ENCODE measurements at regions not wholly inside any gene's neighbourhood (a gene's known extent, or its start where the extent isn't known, plus 50 kb on each side); places are given as distances from the start of the nearest gene placed in this dataset.

GRCh38 chr11:23976426-23976825 lies 520.4 kb upstream of the LUZP2 start:
- no peaks in the 10 kb centered on the region for H3K79me2 ChIP-seq (ENCODE audit: control insufficient read depth, insufficient read depth, low read length)
- H4K20me1 ChIP-seq (ENCODE audit: control insufficient read depth, extremely low read depth, insufficient read depth, low read length), result no peaks in the 10 kb centered on the region
- no peaks in the 10 kb centered on the region for H3K36me3 ChIP-seq (ENCODE audit: control insufficient read depth, insufficient read depth, low read length)
- no peak for TF ChIP-seq EZH2 (IDR thresholded peaks at IDR 0.05; ENCODE audit: low read length, missing control alignments)
- TF ChIP-seq, protein P1, sequence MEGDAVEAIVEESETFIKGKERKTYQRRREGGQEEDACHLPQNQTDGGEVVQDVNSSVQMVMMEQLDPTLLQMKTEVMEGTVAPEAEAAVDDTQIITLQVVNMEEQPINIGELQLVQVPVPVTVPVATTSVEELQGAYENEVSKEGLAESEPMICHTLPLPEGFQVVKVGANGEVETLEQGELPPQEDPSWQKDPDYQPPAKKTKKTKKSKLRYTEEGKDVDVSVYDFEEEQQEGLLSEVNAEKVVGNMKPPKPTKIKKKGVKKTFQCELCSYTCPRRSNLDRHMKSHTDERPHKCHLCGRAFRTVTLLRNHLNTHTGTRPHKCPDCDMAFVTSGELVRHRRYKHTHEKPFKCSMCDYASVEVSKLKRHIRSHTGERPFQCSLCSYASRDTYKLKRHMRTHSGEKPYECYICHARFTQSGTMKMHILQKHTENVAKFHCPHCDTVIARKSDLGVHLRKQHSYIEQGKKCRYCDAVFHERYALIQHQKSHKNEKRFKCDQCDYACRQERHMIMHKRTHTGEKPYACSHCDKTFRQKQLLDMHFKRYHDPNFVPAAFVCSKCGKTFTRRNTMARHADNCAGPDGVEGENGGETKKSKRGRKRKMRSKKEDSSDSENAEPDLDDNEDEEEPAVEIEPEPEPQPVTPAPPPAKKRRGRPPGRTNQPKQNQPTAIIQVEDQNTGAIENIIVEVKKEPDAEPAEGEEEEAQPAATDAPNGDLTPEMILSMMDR (conservative IDR thresholded peaks at IDR 0.05 in 1 of 2, IDR thresholded peaks at IDR 0.05 in 1 of 2; ENCODE audit: low read depth in 1 of 2, low read length in 2 of 2), result no peak
- peak overlapping the region; percentile 11 for H3K27ac ChIP-seq (ENCODE audit: insufficient read depth, low read length)
- H3K27me3 ChIP-seq (ENCODE audit: control insufficient read depth, insufficient read depth, low read length), result no peaks in the 10 kb centered on the region
- H3K9me3 ChIP-seq (ENCODE audit: control insufficient read depth, insufficient read depth, low read depth, low read length), result no peaks in the 10 kb centered on the region
- peak in 1 of 2 donors; percentile 48 for DNase-seq (ENCODE audit: low read depth in 2 of 2)
- no peaks in the 10 kb centered on the region for H3K4me1 ChIP-seq (ENCODE audit: control insufficient read depth, extremely low read depth, insufficient read depth, low read length)
- H3K4me2 ChIP-seq (ENCODE audit: extremely low read depth, insufficient read depth, low read length), result peak overlapping the region; percentile 11
- no peak overlapping the region for H3K4me3 ChIP-seq (replicated peaks in 1 of 4; ENCODE audit: control extremely low read depth in 1 of 4, insufficient read depth in 1 of 4, low read depth in 3 of 4, low read length in 4 of 4)
- no peak overlapping the region for H3K9ac ChIP-seq (ENCODE audit: insufficient read depth, low read length)
- H2AFZ ChIP-seq (ENCODE audit: low read length), result no peak overlapping the region

DNA sequence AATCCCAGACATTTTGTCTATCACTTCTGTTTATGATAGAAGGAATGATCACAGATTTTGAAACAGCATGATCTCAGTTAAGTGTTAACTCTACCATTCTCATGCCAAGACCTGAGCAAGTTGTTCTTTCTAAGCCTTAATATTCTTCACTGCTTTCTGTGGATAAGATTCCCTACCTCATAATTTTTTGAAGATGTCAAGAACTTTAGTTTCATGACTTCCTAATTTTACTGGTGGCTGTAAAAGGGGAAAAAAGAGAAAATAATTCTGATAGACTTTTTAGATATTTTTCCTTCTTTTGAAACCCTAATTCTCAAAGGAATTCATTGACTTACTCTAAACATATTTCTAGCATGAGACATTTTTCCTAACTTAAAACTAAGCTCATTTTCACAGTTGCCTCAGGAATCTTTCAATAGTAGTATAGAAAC lies 520.0 kb upstream of the LUZP2 start:
- peak overlapping the region; percentile 11 for H3K27ac ChIP-seq (ENCODE audit: insufficient read depth, low read length)
- no peak overlapping the region for H3K4me3 ChIP-seq (replicated peaks in 1 of 4; ENCODE audit: control extremely low read depth in 1 of 4, insufficient read depth in 1 of 4, low read depth in 3 of 4, low read length in 4 of 4)
- H2AFZ ChIP-seq (ENCODE audit: low read length), result no peak overlapping the region

GRCh38 chr11:23988381-23989006 lies 508.4 kb upstream of the LUZP2 start:
- H3K27me3 ChIP-seq (ENCODE audit: control insufficient read depth, insufficient read depth, low read length), result no peaks in the 10 kb centered on the region
- H3K4me3 ChIP-seq (replicated peaks in 1 of 4; ENCODE audit: control extremely low read depth in 1 of 4, insufficient read depth in 1 of 4, low read depth in 3 of 4, low read length in 4 of 4), result no peak overlapping the region
- H3K79me2 ChIP-seq (ENCODE audit: control insufficient read depth, insufficient read depth, low read length), result no peaks in the 10 kb centered on the region
- no peaks in the 10 kb centered on the region for H3K9me3 ChIP-seq (ENCODE audit: control insufficient read depth, insufficient read depth, low read depth, low read length)
- H3K27ac ChIP-seq (ENCODE audit: insufficient read depth, low read length), result no peak overlapping the region
- DNase-seq (ENCODE audit: low read depth in 2 of 2), result peak; percentile 41 to 91
- no peak overlapping the region for H2AFZ ChIP-seq (ENCODE audit: low read length)
- no peak overlapping the region for H3K4me2 ChIP-seq (ENCODE audit: extremely low read depth, insufficient read depth, low read length)
- no peaks in the 10 kb centered on the region for H3K36me3 ChIP-seq (ENCODE audit: control insufficient read depth, insufficient read depth, low read length)
- TF ChIP-seq, protein P1 (conservative IDR thresholded peaks at IDR 0.05 in 1 of 2, IDR thresholded peaks at IDR 0.05 in 1 of 2; ENCODE audit: low read depth in 1 of 2, low read length in 2 of 2), result no peak
- no peak for TF ChIP-seq EZH2 (IDR thresholded peaks at IDR 0.05; ENCODE audit: low read length, missing control alignments)
- H3K4me1 ChIP-seq (ENCODE audit: control insufficient read depth, extremely low read depth, insufficient read depth, low read length), result peaks cover 6% of the 10 kb centered on the region
- H4K20me1 ChIP-seq (ENCODE audit: control insufficient read depth, extremely low read depth, insufficient read depth, low read length), result no peaks in the 10 kb centered on the region
- H3K9ac ChIP-seq (ENCODE audit: insufficient read depth, low read length), result no peak overlapping the region

More for the DNA sequence above, 520.0 kb upstream of the LUZP2 start:
- peak; percentile 64 to 73 for DNase-seq (ENCODE audit: low read depth in 2 of 2)
- no peaks in the 10 kb centered on the region for H3K4me1 ChIP-seq (ENCODE audit: control insufficient read depth, extremely low read depth, insufficient read depth, low read length)
- H3K79me2 ChIP-seq (ENCODE audit: control insufficient read depth, insufficient read depth, low read length), result no peaks in the 10 kb centered on the region
- no peaks in the 10 kb centered on the region for H4K20me1 ChIP-seq (ENCODE audit: control insufficient read depth, extremely low read depth, insufficient read depth, low read length)
- peak overlapping the region; percentile 11 for H3K4me2 ChIP-seq (ENCODE audit: extremely low read depth, insufficient read depth, low read length)
- H3K9ac ChIP-seq (ENCODE audit: insufficient read depth, low read length), result no peak overlapping the region
- H3K36me3 ChIP-seq (ENCODE audit: control insufficient read depth, insufficient read depth, low read length), result no peaks in the 10 kb centered on the region
- no peaks in the 10 kb centered on the region for H3K9me3 ChIP-seq (ENCODE audit: control insufficient read depth, insufficient read depth, low read depth, low read length)
- TF ChIP-seq, protein P1 (conservative IDR thresholded peaks at IDR 0.05 in 1 of 2, IDR thresholded peaks at IDR 0.05 in 1 of 2; ENCODE audit: low read depth in 1 of 2, low read length in 2 of 2), result no peak
- TF ChIP-seq EZH2 (IDR thresholded peaks at IDR 0.05; ENCODE audit: low read length, missing control alignments), result no peak
- H3K27me3 ChIP-seq (ENCODE audit: control insufficient read depth, insufficient read depth, low read length), result no peaks in the 10 kb centered on the region
